Peyer's patch (tissue), 4 donors: ENCODE measurements at regions not wholly inside any gene's neighbourhood (a gene's known extent, or its start where the extent isn't known, plus 50 kb on each side); places are given as distances from the start of the nearest gene placed in this dataset.

Source experiments
- POLR2A ChIP-seq, 2 donors: fragments of 450-650 bp; IDR thresholded peaks; one replicate each; pipeline ENCODE4 v1.5.1; 2017; ENCODE audit warnings: antibody characterized with exemption in 2 of 2, mild to moderate bottlenecking in 2 of 2, moderate library complexity in 2 of 2
- TF ChIP-seq, protein P1 (sequence below), 6 experiments: fragments of 450-650 bp in 4 of 6; fragments of 200-600 bp in 2 of 6; sonication (generic) in 1 of 6; IDR thresholded peaks; one replicate each; pipeline ENCODE4 v1.5.1; 2017 to 2019; ENCODE audit warnings: antibody characterized with exemption in 6 of 6, mild to moderate bottlenecking in 3 of 6, moderate library complexity in 1 of 6

DNA sequence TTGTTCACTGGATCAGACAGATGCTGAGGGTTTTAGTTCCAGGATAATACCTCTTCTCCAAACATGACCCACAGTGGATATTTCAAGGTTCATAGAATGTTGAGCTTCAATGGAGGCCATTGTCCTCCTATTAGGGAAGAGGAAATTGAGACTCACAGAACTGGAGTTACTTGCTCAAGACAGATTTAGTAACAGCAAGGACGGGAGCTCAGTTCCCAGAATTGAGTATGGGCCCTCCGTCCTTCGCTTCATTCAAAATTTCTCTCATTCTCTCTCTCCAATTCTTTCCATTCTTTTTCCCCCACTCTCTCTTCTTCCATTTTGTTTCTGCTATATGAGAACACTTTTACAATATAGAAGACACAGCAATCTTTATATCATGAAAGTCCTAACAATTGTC lies 94.0 kb downstream of the DNAJB9 start:
- TF ChIP-seq, protein P1, sequence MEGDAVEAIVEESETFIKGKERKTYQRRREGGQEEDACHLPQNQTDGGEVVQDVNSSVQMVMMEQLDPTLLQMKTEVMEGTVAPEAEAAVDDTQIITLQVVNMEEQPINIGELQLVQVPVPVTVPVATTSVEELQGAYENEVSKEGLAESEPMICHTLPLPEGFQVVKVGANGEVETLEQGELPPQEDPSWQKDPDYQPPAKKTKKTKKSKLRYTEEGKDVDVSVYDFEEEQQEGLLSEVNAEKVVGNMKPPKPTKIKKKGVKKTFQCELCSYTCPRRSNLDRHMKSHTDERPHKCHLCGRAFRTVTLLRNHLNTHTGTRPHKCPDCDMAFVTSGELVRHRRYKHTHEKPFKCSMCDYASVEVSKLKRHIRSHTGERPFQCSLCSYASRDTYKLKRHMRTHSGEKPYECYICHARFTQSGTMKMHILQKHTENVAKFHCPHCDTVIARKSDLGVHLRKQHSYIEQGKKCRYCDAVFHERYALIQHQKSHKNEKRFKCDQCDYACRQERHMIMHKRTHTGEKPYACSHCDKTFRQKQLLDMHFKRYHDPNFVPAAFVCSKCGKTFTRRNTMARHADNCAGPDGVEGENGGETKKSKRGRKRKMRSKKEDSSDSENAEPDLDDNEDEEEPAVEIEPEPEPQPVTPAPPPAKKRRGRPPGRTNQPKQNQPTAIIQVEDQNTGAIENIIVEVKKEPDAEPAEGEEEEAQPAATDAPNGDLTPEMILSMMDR (IDR thresholded peaks at IDR 0.05) = no peak
- no peak for TF ChIP-seq POLR2A (IDR thresholded peaks at IDR 0.05)
